OCI-LY7 (cell line): ENCODE measurements at regions not wholly inside any gene's neighbourhood (a gene's known extent, or its start where the extent isn't known, plus 50 kb on each side); places are given as distances from the start of the nearest gene placed in this dataset.

Source experiments
- EZH2phosphoT487 ChIP-seq: fragments of 200-600 bp; sonication (generic); IDR thresholded peaks from 2 replicates; pipeline ENCODE4 v1.6.1; 2018; ENCODE audit warnings: low read depth, borderline replicate concordance, mild to moderate bottlenecking, mixed run types, antibody characterized with exemption, low read length, moderate library complexity, mixed read lengths
- TF ChIP-seq, protein P1 (sequence below): fragments of 200-600 bp; sonication (generic); conservative IDR thresholded peaks from 2 replicates; pipeline ENCODE4 v1.5.1; 2014; ENCODE audit warnings: mild to moderate bottlenecking, antibody characterized with exemption, low read length, moderate library complexity, mixed read lengths

- TF ChIP-seq, protein P1, sequence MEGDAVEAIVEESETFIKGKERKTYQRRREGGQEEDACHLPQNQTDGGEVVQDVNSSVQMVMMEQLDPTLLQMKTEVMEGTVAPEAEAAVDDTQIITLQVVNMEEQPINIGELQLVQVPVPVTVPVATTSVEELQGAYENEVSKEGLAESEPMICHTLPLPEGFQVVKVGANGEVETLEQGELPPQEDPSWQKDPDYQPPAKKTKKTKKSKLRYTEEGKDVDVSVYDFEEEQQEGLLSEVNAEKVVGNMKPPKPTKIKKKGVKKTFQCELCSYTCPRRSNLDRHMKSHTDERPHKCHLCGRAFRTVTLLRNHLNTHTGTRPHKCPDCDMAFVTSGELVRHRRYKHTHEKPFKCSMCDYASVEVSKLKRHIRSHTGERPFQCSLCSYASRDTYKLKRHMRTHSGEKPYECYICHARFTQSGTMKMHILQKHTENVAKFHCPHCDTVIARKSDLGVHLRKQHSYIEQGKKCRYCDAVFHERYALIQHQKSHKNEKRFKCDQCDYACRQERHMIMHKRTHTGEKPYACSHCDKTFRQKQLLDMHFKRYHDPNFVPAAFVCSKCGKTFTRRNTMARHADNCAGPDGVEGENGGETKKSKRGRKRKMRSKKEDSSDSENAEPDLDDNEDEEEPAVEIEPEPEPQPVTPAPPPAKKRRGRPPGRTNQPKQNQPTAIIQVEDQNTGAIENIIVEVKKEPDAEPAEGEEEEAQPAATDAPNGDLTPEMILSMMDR, result no peak
- TF ChIP-seq EZH2phosphoT487, result no peak
These were observed 103.3 kb upstream of the GRIK3 start for GRCh38 chr1:37137601-37138000.
